HG02943 (cell line): ENCODE measurements at regions not wholly inside any gene's neighbourhood (a gene's known extent, or its start where the extent isn't known, plus 50 kb on each side); places are given as distances from the start of the nearest gene placed in this dataset.
A peak's percentile ranks its signal among the peaks of the same experiment; 100 is the strongest.

ENCODE experiments used
- ATAC-seq: cut with Tn5 transposase; IDR thresholded peaks from one replicate; pipeline ENCODE4 v1.9.1; 2021; ENCODE audit warnings: mild to moderate bottlenecking, low read depth, moderate library complexity; ENCODE audit not compliant: unreplicated experiment

- ATAC-seq, result no peak
Observed at GRCh38 chr12:87690236-87690810, 338.9 kb downstream of the C12orf50 start.

GRCh38 chr12:87689196-87689595, 340.0 kb downstream of the C12orf50 start:
- ATAC-seq, result no peak

- no peak for ATAC-seq
Observed at GRCh38 chr12:87687362-87687761, 341.8 kb downstream of the C12orf50 start.

- no peak for ATAC-seq
Observed at GRCh38 chr12:87685696-87686095, 343.5 kb downstream of the C12orf50 start.

- ATAC-seq, result no peak
Observed at GRCh38 chr12:87679251-87679650, 349.9 kb downstream of the C12orf50 start.

GRCh38 chr12:87678453-87678852, 350.7 kb downstream of the C12orf50 start:
- no peak for ATAC-seq

GRCh38 chr12:87676731-87677130, 352.5 kb downstream of the C12orf50 start:
- ATAC-seq, result no peak

- no peak for ATAC-seq
Observed at GRCh38 chr12:87671757-87672156, 357.4 kb downstream of the C12orf50 start.

GRCh38 chr12:87670448-87670847, 358.8 kb downstream of the C12orf50 start:
- ATAC-seq, result no peak

GRCh38 chr12:87667378-87667777, 361.8 kb downstream of the C12orf50 start:
- ATAC-seq, result no peak

- ATAC-seq, result peak; percentile 72
Observed at GRCh38 chr12:87661786-87662377, 367.3 kb downstream of the C12orf50 start.

- ATAC-seq, result no peak
Observed at GRCh38 chr12:87660987-87661774, 368.0 kb downstream of the C12orf50 start.

GRCh38 chr12:87660291-87660690, 368.9 kb downstream of the C12orf50 start:
- no peak for ATAC-seq

- no peak for ATAC-seq
Observed at GRCh38 chr12:87656311-87656710, 372.9 kb downstream of the C12orf50 start.

- ATAC-seq, result no peak
Observed at GRCh38 chr12:87651670-87652425, 377.4 kb downstream of the C12orf50 start.

GRCh38 chr12:87642245-87642644, 387.0 kb downstream of the C12orf50 start:
- no peak for ATAC-seq

GRCh38 chr12:87618199-87618598, 411.0 kb downstream of the C12orf50 start:
- no peak for ATAC-seq

- ATAC-seq, result no peak
Observed at GRCh38 chr12:87612996-87613395, 416.2 kb downstream of the C12orf50 start.

GRCh38 chr12:87608321-87608720, 420.9 kb downstream of the C12orf50 start:
- ATAC-seq, result no peak

- ATAC-seq, result no peak
Observed at GRCh38 chr12:87603727-87604126, 425.5 kb downstream of the C12orf50 start.

- ATAC-seq, result no peak
Observed at GRCh38 chr12:87599459-87599858, 429.7 kb downstream of the C12orf50 start.
